Activated naive CD4-positive, alpha-beta T cell treated with anti-CD3 and anti-CD28 coated beads, Interleukin-2, amount 50 U/mL, for 72 hours (primary cell): ENCODE measurements at regions not wholly inside any gene's neighbourhood (a gene's known extent, or its start where the extent isn't known, plus 50 kb on each side); places are given as distances from the start of the nearest gene placed in this dataset.

ENCODE experiments used
- ATAC-seq, 2 donors: fragments of 150-1000 bp; cut with Tn5 transposase; 2 replicates each; pipeline ENCODE4 v1.10.0; 2021; ENCODE audit warnings: mild to moderate bottlenecking in 2 of 2, moderate library complexity in 2 of 2
- DNase-seq, 2 donors: peaks; one replicate each; pipeline ENCODE4 v3.0.0; 2021 to 2022; ENCODE audit warnings: low spot score in 2 of 2
- H3K27ac Mint-ChIP-seq, 2 donors: one replicate each; pipeline ENCODE4 v1.8.0; 2022; ENCODE audit warnings: mild to moderate bottlenecking in 2 of 2, mixed read lengths in 2 of 2
- H3K36me3 Mint-ChIP-seq, 2 donors: one replicate each; pipeline ENCODE4 v1.8.0; 2022; ENCODE audit warnings: mixed read lengths in 2 of 2
- H3K9me3 Mint-ChIP-seq, 2 donors: one replicate each; pipeline ENCODE4 v1.8.0; 2022; ENCODE audit warnings: mixed read lengths in 2 of 2

GRCh38 chr12:127457726-127458125 lies 809.2 kb upstream of the TMEM132C start:
- Mint-ChIP-seq H3K36me3 (no peaks in the 10 kb centered on the region), H3K9me3 (no peaks in the 10 kb centered on the region), H3K27ac (no peak overlapping the region)
- DNase-seq, result no peak
- ATAC-seq, result no peak

- DNase-seq, result no peak
Measured at GRCh38 chr12:127459166-127459565, 807.8 kb upstream of the TMEM132C start.

GRCh38 chr12:127459687-127460086 lies 807.3 kb upstream of the TMEM132C start:
- Mint-ChIP-seq H3K27ac (no peak overlapping the region), H3K36me3 (no peaks in the 10 kb centered on the region)
- DNase-seq, result no peak

More at GRCh38 chr12:127459166-127459565, 807.8 kb upstream of the TMEM132C start:
- Mint-ChIP-seq H3K9me3 (peaks cover 0 to under 1% of the 10 kb centered on the region in 2 donors), H3K36me3 (no peaks in the 10 kb centered on the region), H3K27ac (no peak overlapping the region)
- ATAC-seq, result no peak

GRCh38 chr12:127463237-127463636 lies 803.7 kb upstream of the TMEM132C start:
- H3K36me3 Mint-ChIP-seq, result no peaks in the 10 kb centered on the region
- H3K9me3 Mint-ChIP-seq, result peaks cover 4% of the 10 kb centered on the region in 2 donors
- ATAC-seq (no peak), DNase-seq (no peak)
- no peak overlapping the region for H3K27ac Mint-ChIP-seq

More at GRCh38 chr12:127459687-127460086, 807.3 kb upstream of the TMEM132C start:
- H3K9me3 Mint-ChIP-seq, result peaks cover 0 to 4% of the 10 kb centered on the region in 2 donors
- no peak for ATAC-seq

- Mint-ChIP-seq H3K36me3 (no peaks in the 10 kb centered on the region), H3K9me3 (peaks cover 1 to 4% of the 10 kb centered on the region in 2 donors), H3K27ac (no peak overlapping the region)
- no peak for ATAC-seq
- no peak for DNase-seq
Measured at GRCh38 chr12:127469331-127469730, 797.6 kb upstream of the TMEM132C start.

- Mint-ChIP-seq H3K9me3 (no peaks in the 10 kb centered on the region), H3K36me3 (no peaks in the 10 kb centered on the region), H3K27ac (no peak overlapping the region)
- DNase-seq (no peak), ATAC-seq (no peak)
Measured at GRCh38 chr12:127473766-127474165, 793.2 kb upstream of the TMEM132C start.

GRCh38 chr12:127479256-127479655 lies 787.7 kb upstream of the TMEM132C start:
- no peaks in the 10 kb centered on the region for H3K36me3 Mint-ChIP-seq
- peaks cover 3 to 5% of the 10 kb centered on the region in 2 donors for H3K9me3 Mint-ChIP-seq
- ATAC-seq, result no peak
- DNase-seq, result no peak
- no peak overlapping the region for H3K27ac Mint-ChIP-seq

GRCh38 chr12:127480775-127481314 lies 786.1 kb upstream of the TMEM132C start:
- Mint-ChIP-seq H3K27ac (no peak overlapping the region), H3K36me3 (no peaks in the 10 kb centered on the region), H3K9me3 (peaks cover 3 to 5% of the 10 kb centered on the region in 2 donors)
- ATAC-seq (peak in 1 of 2 donors; percentile 70), DNase-seq (no peak)

GRCh38 chr12:127482950-127483349 lies 784.0 kb upstream of the TMEM132C start:
- peaks cover 5 to 9% of the 10 kb centered on the region in 2 donors for H3K9me3 Mint-ChIP-seq
- H3K27ac Mint-ChIP-seq, result no peak overlapping the region
- H3K36me3 Mint-ChIP-seq, result no peaks in the 10 kb centered on the region
- DNase-seq, result no peak
- ATAC-seq, result no peak

GRCh38 chr12:127485528-127485927 lies 781.4 kb upstream of the TMEM132C start:
- ATAC-seq (peak; percentile 69 to 73), DNase-seq (peak in 1 of 2 donors; percentile 5)
- Mint-ChIP-seq H3K9me3 (peaks cover 5 to 11% of the 10 kb centered on the region in 2 donors), H3K36me3 (no peaks in the 10 kb centered on the region), H3K27ac (no peak overlapping the region)

- H3K27ac Mint-ChIP-seq, result no peak overlapping the region
- ATAC-seq (no peak), DNase-seq (no peak)
- H3K9me3 Mint-ChIP-seq, result peaks cover 5 to 15% of the 10 kb centered on the region in 2 donors
- no peaks in the 10 kb centered on the region for H3K36me3 Mint-ChIP-seq
Measured at GRCh38 chr12:127487031-127487430, 779.9 kb upstream of the TMEM132C start.

- H3K36me3 Mint-ChIP-seq, result no peaks in the 10 kb centered on the region
- no peak overlapping the region for H3K27ac Mint-ChIP-seq
- no peak for DNase-seq
- ATAC-seq, result no peak
- peaks cover 0 to 14% of the 10 kb centered on the region in 2 donors for H3K9me3 Mint-ChIP-seq
Measured at GRCh38 chr12:127489061-127489460, 777.9 kb upstream of the TMEM132C start.

GRCh38 chr12:127494961-127495915 lies 771.7 kb upstream of the TMEM132C start:
- Mint-ChIP-seq H3K36me3 (no peaks in the 10 kb centered on the region), H3K27ac (no peak overlapping the region)
- no peak for ATAC-seq

GRCh38 chr12:127496255-127496654 lies 770.7 kb upstream of the TMEM132C start:
- H3K9me3 Mint-ChIP-seq, result peaks cover 0 to 11% of the 10 kb centered on the region in 2 donors

More at GRCh38 chr12:127494961-127495915, 771.7 kb upstream of the TMEM132C start:
- peaks cover 0 to 12% of the 10 kb centered on the region in 2 donors for H3K9me3 Mint-ChIP-seq
- DNase-seq, result no peak

GRCh38 chr12:127500512-127501035 lies 766.4 kb upstream of the TMEM132C start:
- H3K36me3 Mint-ChIP-seq, result no peaks in the 10 kb centered on the region
- H3K27ac Mint-ChIP-seq, result no peak overlapping the region
- H3K9me3 Mint-ChIP-seq, result peaks cover 5 to 10% of the 10 kb centered on the region in 2 donors
- ATAC-seq, result no peak
- DNase-seq, result no peak

More at GRCh38 chr12:127496255-127496654, 770.7 kb upstream of the TMEM132C start:
- ATAC-seq, result no peak
- DNase-seq, result no peak
- Mint-ChIP-seq H3K27ac (no peak overlapping the region), H3K36me3 (no peaks in the 10 kb centered on the region)

GRCh38 chr12:127501916-127502315 lies 765.1 kb upstream of the TMEM132C start:
- ATAC-seq (no peak), DNase-seq (no peak)
- Mint-ChIP-seq H3K27ac (no peak overlapping the region), H3K36me3 (no peaks in the 10 kb centered on the region), H3K9me3 (peaks cover 8 to 10% of the 10 kb centered on the region in 2 donors)

GRCh38 chr12:127503246-127503645 lies 763.7 kb upstream of the TMEM132C start:
- peaks cover 0 to 4% of the 10 kb centered on the region in 2 donors for H3K36me3 Mint-ChIP-seq
- H3K27ac Mint-ChIP-seq, result no peak overlapping the region
- no peak for ATAC-seq
- H3K9me3 Mint-ChIP-seq, result peaks cover 8 to 13% of the 10 kb centered on the region in 2 donors
- DNase-seq, result no peak
